Activated CD8-positive, alpha-beta memory T cell treated with anti-CD3 and anti-CD28 coated beads, Interleukin-2, amount 50 U/mL, for 4 hours (primary cell): ENCODE measurements at regions not wholly inside any gene's neighbourhood (a gene's known extent, or its start where the extent isn't known, plus 50 kb on each side); places are given as distances from the start of the nearest gene placed in this dataset.

Source experiments
- DNase-seq: peaks from one replicate; pipeline ENCODE4 v3.0.0-alpha.2; 2020

DNA sequence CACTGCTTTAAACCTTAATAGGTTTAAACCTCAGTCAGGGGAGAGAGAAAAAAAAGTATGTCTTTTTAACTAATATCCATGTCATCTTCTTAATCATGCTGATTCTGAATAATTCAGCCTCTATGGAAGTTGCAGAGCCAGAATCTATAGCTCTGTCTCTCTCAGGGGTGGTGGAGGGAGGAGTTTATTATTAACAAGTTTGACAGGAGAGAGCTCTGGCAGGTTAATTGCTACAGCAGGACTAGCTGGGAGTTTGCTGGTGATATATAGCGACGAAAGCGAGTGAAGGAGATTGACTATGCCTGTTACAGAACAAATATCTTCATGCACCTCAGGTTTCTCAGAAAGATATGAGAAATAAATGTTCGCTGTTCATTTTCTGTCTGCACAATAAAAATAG lies 586.4 kb downstream of the TLE4 start:
- DNase-seq = no peak

- no peak for DNase-seq
Observed at GRCh38 chr9:80157561-80157983, 585.8 kb downstream of the TLE4 start.

GRCh38 chr9:80156756-80157472 lies 585.1 kb downstream of the TLE4 start:
- no peak for DNase-seq

DNA sequence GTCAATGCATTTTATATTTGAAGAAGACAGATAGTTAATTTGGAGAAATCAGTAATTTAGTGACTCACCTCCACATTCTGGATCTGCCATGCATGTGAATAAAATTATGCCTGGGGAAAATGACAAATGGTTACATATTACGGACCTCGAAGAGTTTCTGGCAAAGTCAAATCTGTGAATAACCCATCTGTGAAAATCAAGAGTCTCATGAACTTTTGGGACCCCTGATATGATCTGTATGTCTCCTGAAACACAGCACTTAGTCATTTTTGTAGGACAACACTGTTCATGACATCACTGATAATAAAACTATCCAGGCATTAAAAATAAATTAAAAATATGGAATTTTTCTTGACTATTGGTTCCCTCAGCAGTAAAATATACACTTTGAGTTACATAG lies 584.5 kb downstream of the TLE4 start:
- DNase-seq = no peak

DNA sequence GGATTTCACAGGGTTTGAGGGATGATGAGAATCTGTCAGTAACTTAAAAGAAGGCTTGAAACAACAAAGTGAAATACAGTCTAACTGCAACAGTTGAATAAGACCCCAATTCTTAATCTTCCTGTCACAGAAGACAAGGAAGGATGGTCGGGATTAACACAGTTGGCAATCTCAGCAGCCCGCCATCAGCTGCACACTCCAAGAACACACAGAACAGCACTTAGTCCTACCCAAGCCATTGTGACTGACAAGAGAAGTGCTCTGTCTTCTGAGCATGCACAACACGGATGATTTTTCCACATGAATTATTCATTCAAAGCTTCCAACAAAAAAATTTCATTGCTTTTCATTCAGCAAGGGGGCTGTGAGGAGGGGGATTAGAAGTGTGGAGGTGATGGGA lies 576.1 kb downstream of the TLE4 start:
- DNase-seq = no peak

DNA sequence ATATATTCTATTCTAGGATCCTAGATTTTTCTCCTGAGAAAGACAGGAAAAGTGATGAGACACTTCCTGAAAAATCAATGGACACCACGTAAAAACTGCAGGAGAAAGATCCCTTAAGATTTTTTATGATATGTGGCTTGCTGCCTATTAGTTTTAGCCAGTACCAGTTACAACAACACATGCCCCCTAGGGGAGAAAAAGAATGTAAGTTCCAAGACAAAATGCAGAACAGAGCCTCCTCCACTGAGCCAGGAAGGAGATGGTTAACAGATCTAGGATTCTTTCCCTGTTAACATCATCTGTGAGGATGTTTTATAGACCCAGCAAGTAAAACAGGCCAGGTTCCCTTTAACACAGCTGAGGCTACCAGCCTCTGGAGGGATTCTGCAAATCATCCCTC lies 574.7 kb downstream of the TLE4 start:
- no peak for DNase-seq

DNA sequence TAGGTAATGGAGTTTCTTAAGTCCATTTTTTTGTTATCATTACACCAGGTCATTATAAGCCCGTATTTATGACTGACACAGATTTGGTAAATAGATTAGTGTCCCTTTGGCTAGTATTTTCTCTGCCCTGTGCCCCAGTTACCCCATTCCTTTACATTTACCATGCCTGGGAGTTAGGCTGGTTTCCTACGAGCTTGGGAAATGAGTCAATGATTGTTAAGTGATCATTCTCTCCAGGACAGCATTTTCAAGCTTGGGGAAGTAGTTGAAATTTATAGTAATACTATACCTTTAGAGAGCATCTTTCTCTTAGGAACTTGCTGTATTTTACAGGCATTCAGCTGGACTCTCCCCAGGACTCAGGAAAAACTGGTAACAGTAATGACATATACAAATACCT lies 573.1 kb downstream of the TLE4 start:
- DNase-seq = no peak

- DNase-seq = no peak
Observed at GRCh38 chr9:80144406-80144805, 572.6 kb downstream of the TLE4 start.

DNA sequence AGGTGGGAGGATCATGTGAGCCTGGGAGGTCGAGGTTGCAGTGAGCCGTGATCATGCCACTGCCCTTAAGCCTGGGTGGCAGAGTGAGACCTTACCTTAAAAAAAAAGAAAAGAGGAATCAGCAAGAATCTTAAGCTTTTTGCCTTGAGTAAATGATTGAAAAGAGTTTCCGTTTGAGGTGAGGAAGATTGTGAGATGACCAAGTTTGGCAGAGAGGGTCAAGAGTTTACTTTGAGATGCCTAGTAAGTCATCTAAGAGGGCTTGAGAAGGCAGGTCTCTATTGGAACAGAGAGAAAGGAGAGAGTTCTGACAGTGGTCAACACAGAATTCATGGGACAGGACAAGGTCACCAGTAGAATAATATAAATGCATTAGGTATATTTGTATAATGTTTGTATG lies 572.1 kb downstream of the TLE4 start:
- DNase-seq = no peak

GRCh38 chr9:80134487-80134886 lies 562.7 kb downstream of the TLE4 start:
- DNase-seq = no peak

DNA sequence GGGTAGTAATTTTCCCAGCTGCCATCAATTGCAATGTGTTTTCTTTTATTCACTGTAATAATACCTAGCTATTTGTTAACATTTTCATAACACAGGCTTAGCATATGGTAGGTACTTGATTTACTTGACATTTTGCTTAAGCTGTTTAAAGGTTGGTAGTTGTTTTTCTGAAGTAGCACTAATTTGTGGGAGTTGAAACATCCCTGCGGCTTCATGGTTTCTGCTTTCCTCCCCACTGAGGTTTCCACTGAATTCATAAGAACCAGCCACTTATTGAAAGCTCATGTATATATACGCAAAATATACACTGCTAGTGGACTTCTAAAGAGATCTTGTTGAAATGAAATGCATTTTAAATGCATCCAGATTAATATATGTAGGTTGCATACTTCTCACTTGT lies 559.9 kb downstream of the TLE4 start:
- no peak for DNase-seq

- DNase-seq = no peak
Observed at GRCh38 chr9:80127920-80128319, 556.2 kb downstream of the TLE4 start.

DNA sequence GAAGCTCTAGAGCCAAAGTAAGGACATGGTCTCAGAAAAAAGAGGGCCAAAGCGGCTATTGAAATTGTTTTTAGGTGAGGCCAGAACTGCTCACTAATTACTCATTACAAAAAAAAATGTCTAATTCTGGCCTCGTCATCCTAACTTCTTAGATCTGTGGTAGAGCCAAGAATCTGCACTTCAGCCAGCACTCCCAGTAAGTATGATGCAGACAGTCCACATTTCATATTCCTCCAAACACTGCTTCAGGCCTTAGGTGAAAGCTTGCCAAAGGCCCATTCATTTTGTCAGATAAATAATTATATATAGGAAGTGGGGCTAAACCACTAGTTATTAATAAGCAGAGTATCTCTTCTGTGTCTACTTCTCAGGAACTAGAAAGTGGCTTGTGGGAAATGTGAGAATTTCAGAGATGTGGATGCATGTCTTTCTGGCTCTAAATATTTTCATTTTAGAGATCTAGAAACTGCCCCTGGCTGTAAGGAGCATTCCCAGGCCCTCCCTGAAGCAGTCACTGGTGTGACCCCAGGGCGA lies 554.0 kb downstream of the TLE4 start:
- DNase-seq = no peak

DNA sequence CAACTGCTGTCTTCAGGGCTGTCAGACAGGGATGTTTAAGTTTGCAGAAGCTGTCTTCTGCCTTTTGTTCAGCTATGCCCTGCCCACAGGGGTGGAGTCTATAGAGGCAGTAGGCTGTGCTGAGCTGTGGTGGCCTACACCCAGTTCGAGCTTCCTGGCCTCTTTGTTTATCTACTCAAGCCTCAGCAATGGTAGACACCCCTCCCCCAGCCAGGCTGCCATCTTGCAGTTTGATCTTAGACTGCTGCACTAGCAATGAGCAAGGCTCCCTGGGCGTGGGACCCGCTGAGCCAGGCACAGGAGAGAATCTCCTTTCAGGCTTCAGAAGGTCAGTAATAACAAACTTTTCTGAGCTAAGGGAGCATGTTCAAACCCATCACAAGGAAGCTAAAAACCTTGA lies 545.3 kb downstream of the TLE4 start:
- DNase-seq = no peak

GRCh38 chr9:80114241-80114640 lies 542.5 kb downstream of the TLE4 start:
- DNase-seq = no peak

DNA sequence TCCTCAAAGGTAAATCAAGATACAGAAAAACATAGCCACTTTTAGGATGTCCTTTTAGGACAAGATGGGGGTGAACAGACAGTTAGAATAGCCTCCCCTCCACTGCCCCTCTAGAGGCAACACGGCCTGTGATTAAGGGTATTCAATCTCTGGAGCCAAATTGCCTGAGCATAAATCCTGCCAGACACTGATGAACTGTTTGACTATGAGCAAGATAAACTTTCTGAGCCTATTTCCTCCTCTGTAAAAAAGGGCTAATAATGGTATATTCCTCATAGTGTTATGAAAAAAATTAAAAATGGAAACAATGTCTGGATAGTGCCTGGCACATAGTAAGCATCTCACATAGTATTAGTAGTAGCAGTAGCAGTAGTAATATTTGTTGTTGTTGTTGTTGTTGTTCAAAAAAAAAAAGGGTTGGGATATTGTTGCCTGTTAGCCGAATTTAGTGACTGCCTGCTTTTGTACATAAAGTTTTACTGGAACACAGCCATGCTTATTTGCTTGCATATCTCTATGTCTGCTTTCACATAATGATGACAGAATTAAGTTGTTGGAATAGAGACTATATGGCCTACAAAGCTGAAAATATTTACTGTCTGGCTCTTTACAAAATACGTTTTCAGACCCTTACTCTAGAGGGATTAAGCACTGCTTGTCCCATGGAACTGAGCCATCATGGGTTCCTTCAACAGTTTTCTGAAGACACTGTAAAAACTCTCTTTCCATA lies 536.3 kb downstream of the TLE4 start:
- no peak for DNase-seq

DNA sequence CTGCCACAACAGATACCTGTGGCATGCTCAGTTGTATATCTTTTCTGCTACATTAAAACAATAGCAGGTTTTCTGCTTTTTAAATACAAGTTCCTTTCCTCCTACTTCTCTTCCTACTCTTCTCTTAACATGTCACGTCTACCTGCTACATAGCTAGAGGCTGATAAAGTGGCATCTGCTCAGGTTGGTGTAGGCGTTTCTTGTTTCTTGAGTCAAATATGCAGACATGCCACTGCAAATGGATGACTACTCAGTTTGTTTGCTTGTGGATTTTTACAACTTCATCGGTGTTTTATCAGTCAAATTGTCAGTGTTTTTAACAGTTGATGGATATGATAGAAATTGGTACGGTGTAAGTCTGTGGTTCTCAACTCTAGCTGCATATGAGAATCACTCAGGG lies 525.7 kb downstream of the TLE4 start:
- DNase-seq = no peak

- DNase-seq = no peak
Observed at GRCh38 chr9:80094176-80094771, 522.5 kb downstream of the TLE4 start.

GRCh38 chr9:80093695-80094094 lies 521.9 kb downstream of the TLE4 start:
- no peak for DNase-seq

- no peak for DNase-seq
Observed at GRCh38 chr9:80091526-80091925, 519.8 kb downstream of the TLE4 start.

- no peak for DNase-seq
Observed at GRCh38 chr9:80090317-80090716, 518.6 kb downstream of the TLE4 start.

DNA sequence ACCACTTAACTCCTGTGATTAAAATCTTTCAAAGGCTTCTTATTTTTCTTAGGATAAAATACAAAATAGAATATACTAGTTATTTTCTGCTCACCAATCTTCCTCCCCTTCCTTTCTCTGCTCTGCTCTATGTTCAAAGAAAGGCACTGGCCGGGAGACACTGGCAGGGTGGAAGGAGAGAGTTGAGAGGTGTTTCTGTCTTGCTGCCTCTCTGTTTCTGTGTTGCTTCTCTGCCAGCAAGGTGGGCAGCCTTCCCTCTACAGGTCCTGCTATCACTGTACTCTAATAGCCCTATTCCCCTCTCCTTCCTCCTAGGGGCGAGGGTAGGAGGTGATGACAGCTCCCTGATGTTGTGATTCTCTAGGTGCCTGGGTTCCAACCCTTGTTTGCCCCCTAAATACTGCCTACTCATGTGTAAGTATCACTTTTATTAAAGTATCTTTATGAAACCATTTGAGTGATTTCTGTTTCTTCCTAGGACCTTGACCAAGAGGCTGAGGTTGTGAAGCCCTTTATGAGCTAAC lies 515.1 kb downstream of the TLE4 start:
- no peak for DNase-seq

DNA sequence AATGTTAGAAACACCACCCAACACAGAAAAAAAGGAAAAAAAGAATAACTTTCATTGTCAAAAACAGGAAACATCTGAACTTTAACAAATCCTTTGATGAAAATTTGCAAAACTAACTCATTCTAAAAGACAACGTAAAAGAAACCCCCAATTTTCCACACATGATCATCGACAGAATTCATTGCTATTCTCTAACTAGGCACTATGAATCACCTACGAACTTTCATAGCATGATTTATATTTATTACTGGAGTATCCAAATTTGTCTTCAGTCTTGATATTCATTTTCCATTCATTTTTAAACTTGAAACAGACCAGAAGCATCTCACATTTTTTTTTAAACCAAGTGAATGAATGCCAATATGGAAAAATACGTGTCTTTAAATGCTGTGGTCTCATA lies 514.6 kb downstream of the TLE4 start:
- DNase-seq = no peak

GRCh38 chr9:80085668-80086067 lies 513.9 kb downstream of the TLE4 start:
- no peak for DNase-seq
